ENCODE measurements at regions not wholly inside any gene's neighbourhood (a gene's known extent, or its start where the extent isn't known, plus 50 kb on each side); places are given as distances from the start of the nearest gene placed in this dataset.

DNA sequence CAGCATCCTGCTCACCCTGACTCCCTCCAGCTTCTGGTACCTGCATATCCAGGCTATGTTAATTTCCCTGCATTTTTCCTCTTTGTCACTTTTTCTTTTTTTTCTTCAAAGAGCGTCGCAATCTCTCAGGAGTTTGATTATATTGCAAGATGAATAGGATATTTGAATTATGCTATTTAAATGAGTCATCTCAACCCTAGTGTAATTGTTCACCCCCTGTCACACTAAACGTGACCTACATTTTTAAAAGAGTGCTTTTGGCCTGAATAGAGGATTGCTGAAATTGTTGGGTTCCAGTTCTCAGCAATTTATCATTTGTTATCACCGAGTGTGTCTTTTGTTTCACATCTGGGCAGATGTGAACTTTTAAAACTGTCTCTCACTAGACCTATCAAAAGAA is 294.7 kb downstream of the SOX2 start:
- CTCF ChIA-PET, result no interaction called here
- no peak overlapping the region for H3K4me3 Mint-ChIP-seq
- intact Hi-C loops (cut with micrococcal nuclease), result no loop called here

DNA sequence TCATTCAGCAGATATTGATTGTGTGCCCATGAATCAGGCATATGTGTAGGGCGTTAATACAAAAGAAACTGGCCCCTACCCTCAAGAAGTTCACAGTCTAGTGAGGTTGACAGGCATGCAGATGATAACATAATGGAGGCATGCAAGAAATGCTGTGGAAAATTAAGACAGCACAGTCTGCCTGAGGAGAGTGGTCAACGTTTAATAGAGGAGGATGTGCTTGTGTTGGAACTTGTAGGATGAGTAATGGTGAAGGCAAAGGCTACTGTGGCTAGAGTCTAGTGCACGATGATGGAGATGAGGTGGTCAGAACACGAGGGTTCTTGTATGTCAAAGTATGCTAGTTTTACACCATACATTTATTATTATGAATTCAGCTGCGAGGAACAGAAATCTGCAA is 295.7 kb downstream of the SOX2 start:
- Mint-ChIP-seq H3K27ac (no peak overlapping the region), H3K4me1 (no peaks in the 10 kb centered on the region), H3K9me3 (peaks cover 0 to 17% (median 4%) of the 10 kb centered on the region in 11 donors), H3K36me3 (no peaks in the 10 kb centered on the region), H3K27me3 (peaks cover 0 to 7% (median 0%) of the 10 kb centered on the region in 5 donors), H3K4me3 (no peak overlapping the region)
- Histone ChIP-seq H3K4me1 (ENCODE audit: control insufficient read depth in 2 of 2, insufficient read depth in 2 of 2, low read length in 2 of 2) (no peaks in the 10 kb centered on the region), H3K27me3 (ENCODE audit: control insufficient read depth in 2 of 2, insufficient read depth in 2 of 2, low read length in 2 of 2) (no peaks in the 10 kb centered on the region), H3K27ac (ENCODE audit: low read depth, low read length) (no peak overlapping the region), H3K36me3 (ENCODE audit: control insufficient read depth in 2 of 3, insufficient read depth in 3 of 3, low read length in 3 of 3) (no peaks in the 10 kb centered on the region), H3K9me3 (ENCODE audit: control insufficient read depth in 2 of 3, low read length in 3 of 3) (no peaks in the 10 kb centered on the region), H3K4me3 (ENCODE audit: low read length) (no peak overlapping the region)
- POLR2A ChIA-PET, result no interaction called here
- CTCF ChIA-PET, result no interaction called here
- intact Hi-C loops (cut with micrococcal nuclease), result no loop called here
- DNase-seq, result no peak
- ATAC-seq, result no peak

More for the DNA sequence above, 294.7 kb downstream of the SOX2 start:
- H3K27ac ChIP-seq (ENCODE audit: low read depth, low read length), result no peak overlapping the region
- Mint-ChIP-seq H3K27me3 (peaks cover 0 to 6% (median 0%) of the 10 kb centered on the region in 5 donors), H3K4me1 (no peaks in the 10 kb centered on the region), H3K27ac (no peak overlapping the region), H3K9me3 (peaks cover 0 to 17% (median 4%) of the 10 kb centered on the region in 11 donors), H3K36me3 (no peaks in the 10 kb centered on the region)
- no peak overlapping the region for H3K4me3 ChIP-seq (ENCODE audit: low read length)
- POLR2A ChIA-PET, result no interaction called here
- H3K9me3 ChIP-seq (ENCODE audit: control insufficient read depth in 2 of 3, low read length in 3 of 3), result no peaks in the 10 kb centered on the region
- no peaks in the 10 kb centered on the region for H3K4me1 ChIP-seq (ENCODE audit: control insufficient read depth in 2 of 2, insufficient read depth in 2 of 2, low read length in 2 of 2)
- DNase-seq, result no peak
- ATAC-seq, result no peak
- H3K36me3 ChIP-seq (ENCODE audit: control insufficient read depth in 2 of 3, insufficient read depth in 3 of 3, low read length in 3 of 3), result no peaks in the 10 kb centered on the region
- H3K27me3 ChIP-seq (ENCODE audit: control insufficient read depth in 2 of 2, insufficient read depth in 2 of 2, low read length in 2 of 2), result no peaks in the 10 kb centered on the region

DNA sequence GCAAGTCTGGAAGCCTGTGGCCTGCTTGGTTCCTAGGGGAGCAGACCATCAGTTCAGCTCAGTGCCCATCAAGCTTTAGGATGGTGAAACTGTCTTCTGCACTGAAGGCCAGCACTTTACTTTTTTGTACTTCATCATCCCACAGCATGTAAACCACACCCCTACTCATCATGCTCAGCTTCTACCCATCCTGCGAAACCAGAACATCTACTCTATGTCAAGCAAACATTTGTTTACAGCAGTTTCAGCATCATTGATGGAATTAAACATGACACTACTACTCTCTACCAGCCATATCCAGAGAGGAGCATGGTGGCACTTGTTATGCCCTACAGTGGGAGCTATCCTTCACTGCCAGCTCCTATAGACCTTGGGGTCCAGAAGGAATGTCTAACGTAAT is 306.6 kb downstream of the SOX2 start:
- no peaks in the 10 kb centered on the region for H3K27me3 ChIP-seq (ENCODE audit: control insufficient read depth in 2 of 2, insufficient read depth in 2 of 2, low read length in 2 of 2)
- H3K9me3 Mint-ChIP-seq, result peaks cover 0 to 6% (median 1%) of the 10 kb centered on the region in 11 donors
- no peak for ATAC-seq
- no peaks in the 10 kb centered on the region for H3K9me3 ChIP-seq (ENCODE audit: control insufficient read depth in 2 of 3, low read length in 3 of 3)
- no peak for DNase-seq
- no peaks in the 10 kb centered on the region for H3K4me1 ChIP-seq (ENCODE audit: control insufficient read depth in 2 of 2, insufficient read depth in 2 of 2, low read length in 2 of 2)
- no peak overlapping the region for H3K4me3 ChIP-seq (ENCODE audit: low read length)
- no peak overlapping the region for H3K4me3 Mint-ChIP-seq
- intact Hi-C loops (cut with micrococcal nuclease), result no loop called here
- POLR2A ChIA-PET, result no interaction called here
- no peaks in the 10 kb centered on the region for H3K36me3 ChIP-seq (ENCODE audit: control insufficient read depth in 2 of 3, insufficient read depth in 3 of 3, low read length in 3 of 3)
- H3K27ac ChIP-seq (ENCODE audit: low read depth, low read length), result no peak overlapping the region
- H3K27ac Mint-ChIP-seq, result no peak overlapping the region
- H3K27me3 Mint-ChIP-seq, result peaks cover 0 to 4% (median 0%) of the 10 kb centered on the region in 5 donors
- no peaks in the 10 kb centered on the region for H3K4me1 Mint-ChIP-seq
- CTCF ChIA-PET, result interaction anchor here (0.7 kb wide), 1 partner anchor 111 kb away, joined by 3 read pairs; no protein-coding TSS in a partner anchor
- no peaks in the 10 kb centered on the region for H3K36me3 Mint-ChIP-seq

DNA sequence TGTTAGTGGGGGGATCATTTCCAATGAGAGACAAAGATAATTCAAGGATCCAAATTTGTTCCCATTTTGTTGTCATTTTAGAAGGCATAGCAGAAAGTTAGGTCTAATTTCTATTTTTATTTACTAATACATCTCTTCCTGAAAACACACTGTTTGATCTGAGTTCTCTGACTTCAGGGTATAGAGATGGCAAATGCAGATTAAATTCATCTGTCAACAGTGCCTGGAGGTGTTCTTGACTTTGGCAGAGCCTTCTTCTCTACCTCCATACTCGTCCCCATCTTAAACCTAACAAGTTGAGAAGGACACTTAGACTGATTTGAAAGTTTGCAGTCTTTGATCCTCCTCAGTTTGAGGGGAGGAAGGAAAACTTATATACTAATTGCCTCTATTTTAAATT is 308.2 kb downstream of the SOX2 start:
- DNase-seq (no peak), ATAC-seq (no peak)
- Mint-ChIP-seq H3K27ac (no peak overlapping the region), H3K36me3 (no peaks in the 10 kb centered on the region), H3K4me1 (no peaks in the 10 kb centered on the region), H3K27me3 (peaks cover 0 to 4% (median 0%) of the 10 kb centered on the region in 5 donors), H3K4me3 (no peak overlapping the region), H3K9me3 (peaks cover 0 to 11% (median 1%) of the 10 kb centered on the region in 11 donors)
- CTCF ChIA-PET, result no interaction called here
- Histone ChIP-seq H3K4me3 (ENCODE audit: low read length) (no peak overlapping the region), H3K27me3 (ENCODE audit: control insufficient read depth in 2 of 2, insufficient read depth in 2 of 2, low read length in 2 of 2) (no peaks in the 10 kb centered on the region), H3K4me1 (ENCODE audit: control insufficient read depth in 2 of 2, insufficient read depth in 2 of 2, low read length in 2 of 2) (no peaks in the 10 kb centered on the region), H3K36me3 (ENCODE audit: control insufficient read depth in 2 of 3, insufficient read depth in 3 of 3, low read length in 3 of 3) (no peaks in the 10 kb centered on the region), H3K27ac (ENCODE audit: low read depth, low read length) (no peak overlapping the region), H3K9me3 (ENCODE audit: control insufficient read depth in 2 of 3, low read length in 3 of 3) (no peaks in the 10 kb centered on the region)
- POLR2A ChIA-PET, result no interaction called here
- intact Hi-C loops (cut with micrococcal nuclease), result no loop called here

DNA sequence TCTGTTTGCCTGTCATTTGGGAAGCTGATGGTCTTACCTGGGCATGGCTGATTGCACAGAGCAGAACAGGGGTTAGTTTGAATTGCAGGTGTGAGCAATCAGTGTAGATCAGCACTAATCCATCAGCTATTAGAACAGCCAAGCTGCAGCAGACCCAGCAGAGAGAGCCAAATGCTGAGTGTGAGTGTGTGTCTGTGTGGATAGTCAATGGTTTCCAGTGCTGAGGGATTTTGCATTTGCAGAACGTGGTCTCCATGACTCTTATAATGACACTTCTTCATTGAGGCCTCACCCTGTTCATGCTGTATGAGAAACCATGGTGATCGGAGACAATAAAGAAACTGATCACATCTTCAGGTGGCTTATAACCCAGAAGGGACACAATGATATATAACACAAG is 312.1 kb downstream of the SOX2 start:
- H3K27ac ChIP-seq (ENCODE audit: low read depth, low read length), result no peak overlapping the region
- CTCF ChIA-PET, result no interaction called here
- H3K4me1 ChIP-seq (ENCODE audit: control insufficient read depth in 2 of 2, insufficient read depth in 2 of 2, low read length in 2 of 2), result no peaks in the 10 kb centered on the region
- H3K36me3 ChIP-seq (ENCODE audit: control insufficient read depth in 2 of 3, insufficient read depth in 3 of 3, low read length in 3 of 3), result no peaks in the 10 kb centered on the region
- H3K27me3 Mint-ChIP-seq, result peaks cover 0 to 4% (median 0%) of the 10 kb centered on the region in 5 donors
- no peaks in the 10 kb centered on the region for H3K9me3 ChIP-seq (ENCODE audit: control insufficient read depth in 2 of 3, low read length in 3 of 3)
- no peaks in the 10 kb centered on the region for H3K27me3 ChIP-seq (ENCODE audit: control insufficient read depth in 2 of 2, insufficient read depth in 2 of 2, low read length in 2 of 2)
- no peak overlapping the region for H3K27ac Mint-ChIP-seq
- H3K4me3 ChIP-seq (ENCODE audit: low read length), result no peak overlapping the region
- H3K9me3 Mint-ChIP-seq, result peaks cover 0 to 5% (median under 1%) of the 10 kb centered on the region in 11 donors
- no peak for DNase-seq
- POLR2A ChIA-PET, result no interaction called here
- H3K4me1 Mint-ChIP-seq, result no peaks in the 10 kb centered on the region
- H3K4me3 Mint-ChIP-seq, result no peak overlapping the region
- intact Hi-C loops (cut with micrococcal nuclease), result no loop called here
- ATAC-seq, result no peak
- H3K36me3 Mint-ChIP-seq, result no peaks in the 10 kb centered on the region

DNA sequence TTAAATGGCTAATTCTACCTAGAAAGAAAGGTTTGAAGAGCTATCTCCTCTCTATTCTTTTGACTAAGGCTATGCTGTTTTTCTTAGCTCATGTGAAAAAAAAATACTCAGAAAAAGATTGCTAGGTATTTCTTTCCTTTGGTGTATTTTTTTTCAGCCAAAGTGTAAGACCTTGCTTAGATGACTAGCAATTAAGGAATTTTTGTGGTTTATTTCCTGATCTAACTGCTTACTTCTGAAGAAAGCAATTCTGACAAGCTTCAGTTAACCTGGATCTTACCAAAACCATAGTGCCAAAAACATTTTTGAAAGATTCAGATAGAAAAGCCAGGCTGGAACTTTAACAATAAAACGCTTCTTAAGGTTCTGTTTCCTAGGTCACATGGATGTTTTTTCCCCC is 315.6 kb downstream of the SOX2 start:
- Mint-ChIP-seq H3K4me1 (no peaks in the 10 kb centered on the region), H3K9me3 (peaks cover 0 to 6% (median 2%) of the 10 kb centered on the region in 11 donors)

DNA sequence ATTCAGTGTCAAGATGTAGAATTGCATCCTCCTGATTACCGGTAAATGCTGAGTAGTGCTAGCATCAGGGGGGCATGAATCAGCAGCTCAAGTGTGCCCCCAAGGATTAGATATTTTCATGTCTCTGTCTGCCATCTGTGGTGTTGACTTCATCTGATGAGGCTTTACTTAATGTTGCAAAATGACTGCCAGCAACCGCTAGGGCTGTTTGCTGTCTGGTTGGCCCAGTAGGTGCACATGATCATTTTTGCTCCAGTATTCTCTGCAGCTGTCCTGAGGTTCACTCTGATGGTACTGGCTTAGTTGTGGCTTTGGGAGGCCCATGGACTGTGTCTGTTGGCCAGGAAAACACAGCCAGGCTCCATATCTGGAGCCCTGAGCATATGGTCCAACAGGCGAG is 316.4 kb downstream of the SOX2 start:
- no peak overlapping the region for H3K4me3 ChIP-seq (ENCODE audit: low read length)
- ChIA-PET CTCF (no interaction called here), POLR2A (no interaction called here)
- Mint-ChIP-seq H3K4me3 (no peak overlapping the region), H3K9me3 (peaks cover 0 to 6% (median 2%) of the 10 kb centered on the region in 11 donors), H3K27ac (no peak overlapping the region), H3K36me3 (no peaks in the 10 kb centered on the region), H3K27me3 (no peaks in the 10 kb centered on the region), H3K4me1 (no peaks in the 10 kb centered on the region)
- H3K27ac ChIP-seq (ENCODE audit: low read depth, low read length), result no peak overlapping the region
- DNase-seq (no peak), ATAC-seq (no peak)
- H3K36me3 ChIP-seq (ENCODE audit: control insufficient read depth in 2 of 3, insufficient read depth in 3 of 3, low read length in 3 of 3), result no peaks in the 10 kb centered on the region
- H3K9me3 ChIP-seq (ENCODE audit: control insufficient read depth in 2 of 3, low read length in 3 of 3), result no peaks in the 10 kb centered on the region
- no peaks in the 10 kb centered on the region for H3K4me1 ChIP-seq (ENCODE audit: control insufficient read depth in 2 of 2, insufficient read depth in 2 of 2, low read length in 2 of 2)
- no peaks in the 10 kb centered on the region for H3K27me3 ChIP-seq (ENCODE audit: control insufficient read depth in 2 of 2, insufficient read depth in 2 of 2, low read length in 2 of 2)
- intact Hi-C loops (cut with micrococcal nuclease), result no loop called here

More for the DNA sequence above, 315.6 kb downstream of the SOX2 start:
- Mint-ChIP-seq H3K4me3 (no peak overlapping the region), H3K27ac (no peak overlapping the region), H3K36me3 (no peaks in the 10 kb centered on the region), H3K27me3 (no peaks in the 10 kb centered on the region)
- no peaks in the 10 kb centered on the region for H3K4me1 ChIP-seq (ENCODE audit: control insufficient read depth in 2 of 2, insufficient read depth in 2 of 2, low read length in 2 of 2)
- H3K9me3 ChIP-seq (ENCODE audit: control insufficient read depth in 2 of 3, low read length in 3 of 3), result no peaks in the 10 kb centered on the region
- no peak overlapping the region for H3K27ac ChIP-seq (ENCODE audit: low read depth, low read length)
- ChIA-PET CTCF (no interaction called here), POLR2A (no interaction called here)
- no peaks in the 10 kb centered on the region for H3K36me3 ChIP-seq (ENCODE audit: control insufficient read depth in 2 of 3, insufficient read depth in 3 of 3, low read length in 3 of 3)
- ATAC-seq (no peak), DNase-seq (no peak)
- no peaks in the 10 kb centered on the region for H3K27me3 ChIP-seq (ENCODE audit: control insufficient read depth in 2 of 2, insufficient read depth in 2 of 2, low read length in 2 of 2)
- H3K4me3 ChIP-seq (ENCODE audit: low read length), result no peak overlapping the region
- intact Hi-C loops (cut with micrococcal nuclease), result no loop called here

Measured in naive thymus-derived CD4-positive, alpha-beta T cell (primary cell).